H1 (cell line): ENCODE measurements at regions not wholly inside any gene's neighbourhood (a gene's known extent, or its start where the extent isn't known, plus 50 kb on each side); places are given as distances from the start of the nearest gene placed in this dataset.

Experiments
- CTCF ChIA-PET: fragments of 300-600 bp; sonication (Branson Sonifier 250); formaldehyde crosslinking; loops from one replicate; lab custom pipeline; 2021; ENCODE audit not compliant: partially characterized antibody; lab: Charles Lee
- POLR2A ChIA-PET: fragments of 300-600 bp; sonication (Branson Sonifier 250); formaldehyde crosslinking; loops from one replicate; lab custom pipeline; 2021; ENCODE audit warnings: inconsistent platforms; ENCODE audit not compliant: partially characterized antibody; lab: Charles Lee
- DNase-seq, 2 experiments: peaks; one replicate each; pipeline versions ENCODE4 v3.0.0 to v3.0.0-alpha.2; 2010 to 2022; ENCODE audit warnings: low spot score in 2 of 2, low read depth in 1 of 2, mixed read lengths in 1 of 2
- FAIRE-seq: peaks from 2 replicates; lab custom pipeline; 2011; peaks lifted over from hg19 to GRCh38; lab: Jason Lieb, UNC
- H2AFZ ChIP-seq: 2 replicates; pipeline ENCODE4 v1.8.1; 2012; ENCODE audit warnings: low read length, inconsistent platforms
- H2AK5ac ChIP-seq: 2 replicates; pipeline ENCODE4 v1.6.1; 2013; ENCODE audit warnings: low read depth, low read length
- H2BK120ac ChIP-seq: replicated peaks from 2 replicates; pipeline ENCODE3; 2013; ENCODE audit warnings: low read depth, low read length, inconsistent platforms
- H2BK12ac ChIP-seq: 2 replicates; pipeline ENCODE4 v1.6.1; 2013; ENCODE audit warnings: low read depth, low read length
- H2BK15ac ChIP-seq: 2 replicates; pipeline ENCODE4 v1.6.1; 2013; ENCODE audit warnings: low read length
- H2BK20ac ChIP-seq: 2 replicates; pipeline ENCODE4 v1.6.1; 2013; ENCODE audit warnings: low read length
- H2BK5ac ChIP-seq: 2 replicates; pipeline ENCODE4 v1.6.1; 2013; ENCODE audit warnings: low read depth, low read length
- H3K14ac ChIP-seq: 2 replicates; pipeline ENCODE4 v1.6.1; 2013; ENCODE audit warnings: inconsistent platforms; ENCODE audit not compliant: insufficient read length
- H3K18ac ChIP-seq: 2 replicates; pipeline ENCODE4 v1.6.1; 2013; ENCODE audit warnings: low read length; ENCODE audit errors: extremely low read depth
- H3K23ac ChIP-seq: 2 replicates; pipeline ENCODE4 v1.6.1; 2013; ENCODE audit warnings: inconsistent platforms; ENCODE audit not compliant: insufficient read length
- H3K23me2 ChIP-seq: 2 replicates; pipeline ENCODE4 v1.6.1; 2013; ENCODE audit warnings: low read depth, low read length
- H3K27ac ChIP-seq: 2 replicates; pipeline ENCODE4 v1.6.1; 2011; ENCODE audit warnings: low read depth, low read length, inconsistent platforms
- H3K27me3 ChIP-seq, 4 experiments: replicated peaks in 1 of 4; 1 replicate in 1 of 4; 2 replicates in 3 of 4; pipeline versions ENCODE4 v1.6.1 to v1.8.1; 2011 to 2013; ENCODE audit warnings: low read length in 3 of 4, mild to moderate bottlenecking in 3 of 4, inconsistent platforms in 2 of 4, mixed read lengths in 2 of 4, moderate library complexity in 1 of 4; ENCODE audit not compliant: control insufficient read depth in 3 of 4, insufficient read depth in 3 of 4; ENCODE audit errors: extremely low read depth in 1 of 4
- H3K36me3 ChIP-seq, 4 experiments: 2 replicates each; pipeline versions ENCODE4 v1.6.1 to v1.8.1; 2011 to 2013; ENCODE audit warnings: mild to moderate bottlenecking in 4 of 4, low read length in 3 of 4, moderate library complexity in 2 of 4, control low read depth in 1 of 4, inconsistent platforms in 1 of 4; ENCODE audit not compliant: insufficient read depth in 4 of 4, control insufficient read depth in 2 of 4
- H3K4ac ChIP-seq: replicated peaks from 2 replicates; pipeline ENCODE3; 2013; ENCODE audit warnings: low read length, low read depth, mixed read lengths, inconsistent platforms; ENCODE audit not compliant: insufficient read length
- H3K4me1 ChIP-seq, 4 experiments: replicated peaks in 1 of 4; 1 replicate in 1 of 4; 2 replicates in 3 of 4; pipeline versions ENCODE4 v1.6.1 to v1.8.1; 2011 to 2013; ENCODE audit warnings: low read length in 3 of 4, inconsistent platforms in 2 of 4, mixed read lengths in 1 of 4; ENCODE audit not compliant: insufficient read depth in 4 of 4, control insufficient read depth in 3 of 4
- H3K4me2 ChIP-seq, 2 experiments: 2 replicates each; pipeline versions ENCODE4 v1.6.1 to v1.8.1; 2011 to 2013; ENCODE audit warnings: low read depth in 2 of 2, low read length in 2 of 2, control low read depth in 1 of 2, inconsistent platforms in 1 of 2, mild to moderate bottlenecking in 1 of 2; ENCODE audit not compliant: insufficient read depth in 1 of 2
- H3K4me3 ChIP-seq, 4 experiments: fragments of 200-600, 300-600 bp in 1 of 4; sonication (generic), shearing (Covaris generic), sonication (Bioruptor Twin) in 1 of 4; 2 replicates each; pipeline versions ENCODE4 v1.5.1 to v1.8.1; 2011 to 2016; ENCODE audit warnings: low read length in 4 of 4, low read depth in 3 of 4, control low read depth in 2 of 4, inconsistent platforms in 2 of 4, mild to moderate bottlenecking in 2 of 4, mixed read lengths in 1 of 4, moderate library complexity in 1 of 4; ENCODE audit not compliant: insufficient read depth in 2 of 4; ENCODE audit errors: extremely low read depth in 1 of 4
- H3K56ac ChIP-seq: replicated peaks from 2 replicates; pipeline ENCODE3; 2013; ENCODE audit warnings: low read depth, mild to moderate bottlenecking, mixed read lengths, low read length, inconsistent platforms; ENCODE audit not compliant: insufficient read length
- H3K79me1 ChIP-seq: 2 replicates; pipeline ENCODE4 v1.6.1; 2013; ENCODE audit warnings: low read depth, low read length, control low read depth
- H3K79me2 ChIP-seq, 2 experiments: 2 replicates each; pipeline versions ENCODE4 v1.6.1 to v1.8.1; 2012 to 2013; ENCODE audit warnings: low read length in 2 of 2, mild to moderate bottlenecking in 2 of 2, inconsistent platforms in 1 of 2; ENCODE audit not compliant: insufficient read depth in 2 of 2, control insufficient read depth in 1 of 2
- H3K9ac ChIP-seq, 4 experiments: replicated peaks in 1 of 4; 1 replicate in 1 of 4; 2 replicates in 3 of 4; pipeline versions ENCODE4 v1.6.1 to v1.8.1; 2011 to 2013; ENCODE audit warnings: low read depth in 3 of 4, low read length in 3 of 4, control low read depth in 2 of 4, mild to moderate bottlenecking in 2 of 4, moderate library complexity in 2 of 4, inconsistent platforms in 1 of 4; ENCODE audit errors: extremely low read depth in 1 of 4
- H3K9me3 ChIP-seq, 2 experiments: 2 replicates each; pipeline versions ENCODE4 v1.6.1 to v1.8.1; 2012 to 2013; ENCODE audit warnings: mild to moderate bottlenecking in 2 of 2, moderate library complexity in 2 of 2, control low read depth in 1 of 2, inconsistent platforms in 1 of 2, low read depth in 1 of 2, low read length in 1 of 2, mixed read lengths in 1 of 2; ENCODE audit not compliant: insufficient read depth in 2 of 2
- H4K20me1 ChIP-seq, 2 experiments: replicated peaks in 1 of 2; 2 replicates each; pipeline versions ENCODE3 to v1.8.1; 2011 to 2013; ENCODE audit warnings: inconsistent platforms in 2 of 2, low read length in 2 of 2, mild to moderate bottlenecking in 1 of 2; ENCODE audit not compliant: insufficient read depth in 2 of 2, control insufficient read depth in 1 of 2
- H4K5ac ChIP-seq: 2 replicates; pipeline ENCODE4 v1.6.1; 2013; ENCODE audit warnings: low read length, low read depth, mixed read lengths, inconsistent platforms; ENCODE audit not compliant: insufficient read length
- H4K8ac ChIP-seq: 2 replicates; pipeline ENCODE4 v1.8.0; 2013; ENCODE audit warnings: mild to moderate bottlenecking, moderate library complexity, low read length, inconsistent platforms; ENCODE audit not compliant: insufficient read depth; ENCODE audit errors: extremely low read depth
- H4K91ac ChIP-seq: replicated peaks from 2 replicates; pipeline ENCODE3; 2013; ENCODE audit warnings: low read length, mixed read lengths, inconsistent platforms; ENCODE audit not compliant: insufficient read length
- ASH2L ChIP-seq: fragments of 200-600, 300-600 bp; sonication (generic); IDR thresholded peaks from one replicate; pipeline ENCODE4 v1.7.1; 2017; ENCODE audit warnings: low read length
- BCL11A ChIP-seq, 2 experiments: IDR thresholded peaks; one replicate each; pipeline ENCODE4 v1.6.1; 2011; ENCODE audit warnings: low read depth in 2 of 2, low read length in 2 of 2, mild to moderate bottlenecking in 2 of 2
- EZH2 ChIP-seq: fragments of 200-600 bp; sonication (generic); IDR thresholded peaks from 2 replicates; pipeline ENCODE4 v1.7.1; 2012; ENCODE audit warnings: low read depth, mild to moderate bottlenecking, moderate library complexity, low read length, inconsistent platforms; ENCODE audit not compliant: severe bottlenecking
- KDM1A ChIP-seq: fragments of 200-600, 300-600 bp; sonication (generic); IDR thresholded peaks from 2 replicates; pipeline ENCODE4 v1.7.1; 2016; ENCODE audit warnings: mild to moderate bottlenecking, low read length, borderline replicate concordance
- KDM4A ChIP-seq: IDR thresholded peaks from one replicate; pipeline ENCODE4 v1.7.1; 2012; ENCODE audit warnings: low read depth, mild to moderate bottlenecking, moderate library complexity, low read length, inconsistent platforms; ENCODE audit not compliant: severe bottlenecking
- NANOG ChIP-seq: IDR thresholded peaks from 2 replicates; pipeline ENCODE4 v1.6.1; 2011; ENCODE audit warnings: low read length, low read depth, mild to moderate bottlenecking, inconsistent platforms; ENCODE audit not compliant: insufficient read depth, poor library complexity, severe bottlenecking
- POU5F1 ChIP-seq: IDR thresholded peaks from 2 replicates; pipeline ENCODE4 v1.6.1; 2011; ENCODE audit warnings: low read depth, mild to moderate bottlenecking, low read length, moderate library complexity
- RNF2 ChIP-seq: fragments of 200-900, 300-1000 bp; sonication (generic); IDR thresholded peaks from 2 replicates; pipeline ENCODE4 v1.7.1; 2016; ENCODE audit warnings: borderline replicate concordance, low read depth, mild to moderate bottlenecking, antibody characterized with exemption, low read length; ENCODE audit not compliant: poor library complexity, severe bottlenecking; ENCODE audit errors: missing control alignments
- TBP ChIP-seq: IDR thresholded peaks from 2 replicates; pipeline ENCODE4 v1.6.1; 2011; ENCODE audit warnings: low read depth, low read length, improper control_type of control experiment
- WGBS, 2 experiments: shearing (Covaris generic) in 1 of 2; methylation state at CpG; one replicate each; pipeline versions ENCODE4 v1.1.6 to v1.1.7; 2013 to 2015; ENCODE audit warnings: low lambda C conversion rate in 2 of 2, mixed read lengths in 2 of 2, inconsistent platforms in 1 of 2, low coverage in 1 of 2, missing lambda C conversion rate in 1 of 2; ENCODE audit not compliant: insufficient replicate concordance in 2 of 2, insufficient coverage in 1 of 2, insufficient read length in 1 of 2; ENCODE audit errors: extremely low coverage in 1 of 2, missing lambda C conversion rate in 1 of 2; 5-methylcytosine and 5-hydroxymethylcytosine counted together

GRCh38 chr14:51807356-51807755, 53.1 kb upstream of the GNG2 start:
- H2AFZ ChIP-seq = no peak overlapping the region
- no peak overlapping the region for H2BK120ac ChIP-seq
- no peaks in the 10 kb centered on the region for H3K79me2 ChIP-seq
- no peaks in the 10 kb centered on the region for H3K79me1 ChIP-seq
- no peaks in the 10 kb centered on the region for H3K23me2 ChIP-seq
- FAIRE-seq (no peak), DNase-seq (no peak)
- no peaks in the 10 kb centered on the region for H3K27me3 ChIP-seq
- no peak overlapping the region for H4K8ac ChIP-seq
- H4K5ac ChIP-seq = no peak overlapping the region
- no peak overlapping the region for H3K9ac ChIP-seq
- H4K91ac ChIP-seq = no peak overlapping the region
- ChIA-PET POLR2A (interaction anchor here (1.4 kb wide), 1 partner anchor 11 kb away, joined by 4 read pairs; no protein-coding TSS in a partner anchor), CTCF (interaction anchor here (0.9 to 4.4 kb wide), 2 partner anchors 16 to 172 kb away, joined by 3 to 33 read pairs; no protein-coding TSS in a partner anchor)
- H3K4me2 ChIP-seq = no peak overlapping the region
- no peak overlapping the region for H3K23ac ChIP-seq
- H2BK5ac ChIP-seq = no peak overlapping the region
- H3K9me3 ChIP-seq = peaks cover 3 to 5% of the 10 kb centered on the region in 2 experiments; a peak in 2 of 4 replicates
- no peak for TF ChIP-seq BCL11A (IDR thresholded peaks at IDR 0.05; ENCODE audit: low read depth in 2 of 2, low read length in 2 of 2)
- TF ChIP-seq EZH2 = no peak
- no peak for TF ChIP-seq TBP
- TF ChIP-seq ASH2L = no peak
- TF ChIP-seq KDM1A = no peak
- TF ChIP-seq NANOG = no peak
- TF ChIP-seq RNF2 = no peak
- no peak for TF ChIP-seq KDM4A
- no peak for TF ChIP-seq POU5F1
- TF ChIP-seq, all 59 proteins: peak for 0
- Histone ChIP-seq H3K4me3 (no peak overlapping the region), H3K36me3 (no peaks in the 10 kb centered on the region), H3K27ac (no peak overlapping the region), H2BK15ac (no peak overlapping the region), H3K18ac (no peak overlapping the region), H3K4me1 (no peaks in the 10 kb centered on the region), H3K14ac (no peak overlapping the region), H4K20me1 (no peaks in the 10 kb centered on the region), H2BK20ac (no peak overlapping the region), H2AK5ac (no peak overlapping the region), H3K4ac (no peak overlapping the region), H2BK12ac (no peak overlapping the region), H3K56ac (no peak overlapping the region)
- 88% methylated on average over 6 of the region's 6 CpGs; no CpG with 5 or more reads in 1 of the 2 experiments for whole genome bisulfite sequencing, 2 experiments
